ENCODE measurements at regions not wholly inside any gene's neighbourhood (a gene's known extent, or its start where the extent isn't known, plus 50 kb on each side); places are given as distances from the start of the nearest gene placed in this dataset.

DNA sequence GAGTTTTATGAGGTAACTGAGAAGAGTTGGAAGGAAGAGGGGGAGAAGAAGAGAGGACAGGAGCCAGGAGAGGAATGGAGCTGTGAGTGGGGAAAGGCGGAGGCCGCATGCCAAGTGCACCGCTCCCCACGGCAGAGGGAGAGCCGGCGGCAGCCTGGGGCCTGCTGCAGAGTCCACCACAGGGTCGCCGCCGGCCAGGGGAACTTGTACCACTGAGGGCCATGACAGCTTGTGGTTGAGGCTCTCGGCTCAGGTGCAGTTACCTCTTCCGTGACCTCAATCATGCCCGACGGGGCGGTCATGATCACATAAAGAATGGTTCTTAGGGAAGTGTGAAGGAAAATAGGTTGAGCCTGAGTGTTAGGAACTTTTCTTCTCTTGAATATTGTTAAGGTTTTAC, 325.0 kb downstream of the SNAPC1 start:
- ChIA-PET POLR2A (no interaction called here), CTCF (no interaction called here)
- H3K4me3 ChIP-seq (ENCODE audit: low read depth, low read length), result no peak overlapping the region
- DNase-seq (ENCODE audit: low read depth, low spot score), result no peak
- TF ChIP-seq, protein P1, sequence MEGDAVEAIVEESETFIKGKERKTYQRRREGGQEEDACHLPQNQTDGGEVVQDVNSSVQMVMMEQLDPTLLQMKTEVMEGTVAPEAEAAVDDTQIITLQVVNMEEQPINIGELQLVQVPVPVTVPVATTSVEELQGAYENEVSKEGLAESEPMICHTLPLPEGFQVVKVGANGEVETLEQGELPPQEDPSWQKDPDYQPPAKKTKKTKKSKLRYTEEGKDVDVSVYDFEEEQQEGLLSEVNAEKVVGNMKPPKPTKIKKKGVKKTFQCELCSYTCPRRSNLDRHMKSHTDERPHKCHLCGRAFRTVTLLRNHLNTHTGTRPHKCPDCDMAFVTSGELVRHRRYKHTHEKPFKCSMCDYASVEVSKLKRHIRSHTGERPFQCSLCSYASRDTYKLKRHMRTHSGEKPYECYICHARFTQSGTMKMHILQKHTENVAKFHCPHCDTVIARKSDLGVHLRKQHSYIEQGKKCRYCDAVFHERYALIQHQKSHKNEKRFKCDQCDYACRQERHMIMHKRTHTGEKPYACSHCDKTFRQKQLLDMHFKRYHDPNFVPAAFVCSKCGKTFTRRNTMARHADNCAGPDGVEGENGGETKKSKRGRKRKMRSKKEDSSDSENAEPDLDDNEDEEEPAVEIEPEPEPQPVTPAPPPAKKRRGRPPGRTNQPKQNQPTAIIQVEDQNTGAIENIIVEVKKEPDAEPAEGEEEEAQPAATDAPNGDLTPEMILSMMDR (IDR thresholded peaks at IDR 0.05; ENCODE audit: insufficient read depth, low read length, missing control alignments), result no peak

DNA sequence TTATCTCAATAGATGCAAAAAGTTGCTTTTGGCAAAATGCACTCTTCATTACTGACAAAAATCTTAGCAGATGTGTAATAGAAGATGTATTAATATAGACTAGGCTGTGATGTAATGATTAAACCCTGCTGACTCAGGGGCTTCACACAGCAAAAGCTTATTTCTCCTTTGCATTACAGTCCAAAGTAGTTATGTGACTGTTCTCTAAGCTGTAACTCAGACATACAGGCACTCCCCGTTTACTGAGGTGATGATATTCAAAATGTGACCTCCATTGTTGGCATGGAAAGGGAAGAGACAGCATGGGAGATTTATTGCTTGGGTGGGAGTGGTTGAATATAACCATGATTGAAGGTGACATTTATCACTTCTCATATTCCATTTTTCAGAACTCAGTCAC, 331.5 kb downstream of the SNAPC1 start:
- TF ChIP-seq, protein P1 (IDR thresholded peaks at IDR 0.05; ENCODE audit: insufficient read depth, low read length, missing control alignments), result no peak
- ChIA-PET CTCF (no interaction called here), POLR2A (no interaction called here)
- no peak overlapping the region for H3K4me3 ChIP-seq (ENCODE audit: low read depth, low read length)
- no peak for DNase-seq (ENCODE audit: low read depth, low spot score)

DNA sequence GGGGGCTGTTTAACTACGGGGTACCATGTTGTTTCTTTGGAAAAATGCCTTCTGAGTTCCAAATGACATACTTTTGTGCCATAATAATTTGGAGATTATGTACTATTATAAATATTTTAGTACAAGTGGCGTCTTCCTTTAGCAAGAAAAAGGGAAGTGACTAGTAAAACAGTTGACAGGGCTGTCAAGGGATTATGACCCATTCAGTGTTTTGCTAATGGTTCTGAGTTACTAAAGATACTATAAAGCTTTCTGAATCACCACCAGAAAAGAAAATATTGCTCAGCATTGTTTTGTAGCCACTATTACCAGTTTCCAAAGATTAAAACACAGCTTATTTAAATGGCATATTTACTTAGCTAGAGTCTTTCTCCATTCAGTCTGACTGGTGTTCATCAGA, 334.9 kb downstream of the SNAPC1 start:
- TF ChIP-seq, protein P1 (IDR thresholded peaks at IDR 0.05; ENCODE audit: insufficient read depth, low read length, missing control alignments), result no peak
- ChIA-PET POLR2A (no interaction called here), CTCF (interaction anchor here (1.5 to 2.0 kb wide), 2 partner anchors 29 to 172 kb away, joined by 4 to 5 read pairs; no protein-coding TSS in a partner anchor)

DNA sequence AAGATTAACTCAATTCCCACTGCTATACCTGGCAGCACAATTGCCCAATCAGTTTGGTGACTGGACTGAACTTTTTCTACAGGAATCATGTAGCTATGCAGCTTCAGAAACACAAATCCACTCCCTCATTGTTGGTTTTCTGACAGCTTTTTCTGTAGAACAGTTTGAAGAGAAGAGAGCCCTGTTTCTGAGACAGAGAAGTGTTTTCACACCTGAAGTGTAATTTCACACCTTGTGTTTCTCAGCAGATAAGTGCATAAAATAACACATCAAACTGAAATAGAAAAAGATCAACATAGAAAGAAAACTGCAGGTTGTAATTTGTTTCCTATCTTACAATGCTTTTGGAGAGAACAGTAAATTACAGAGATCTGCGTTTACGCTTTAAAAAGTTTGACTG, 335.6 kb downstream of the SNAPC1 start:
- ChIA-PET POLR2A (no interaction called here), CTCF (interaction anchor here (1.5 to 2.0 kb wide), 2 partner anchors 29 to 172 kb away, joined by 4 to 5 read pairs; no protein-coding TSS in a partner anchor)
- TF ChIP-seq, protein P1 (IDR thresholded peaks at IDR 0.05; ENCODE audit: insufficient read depth, low read length, missing control alignments), result no peak
- DNase-seq (ENCODE audit: low read depth, low spot score), result no peak
- H3K4me3 ChIP-seq (ENCODE audit: low read depth, low read length), result no peak overlapping the region

More for the DNA sequence above, 334.9 kb downstream of the SNAPC1 start:
- H3K4me3 ChIP-seq (ENCODE audit: low read depth, low read length), result no peak overlapping the region
- DNase-seq (ENCODE audit: low read depth, low spot score), result no peak

DNA sequence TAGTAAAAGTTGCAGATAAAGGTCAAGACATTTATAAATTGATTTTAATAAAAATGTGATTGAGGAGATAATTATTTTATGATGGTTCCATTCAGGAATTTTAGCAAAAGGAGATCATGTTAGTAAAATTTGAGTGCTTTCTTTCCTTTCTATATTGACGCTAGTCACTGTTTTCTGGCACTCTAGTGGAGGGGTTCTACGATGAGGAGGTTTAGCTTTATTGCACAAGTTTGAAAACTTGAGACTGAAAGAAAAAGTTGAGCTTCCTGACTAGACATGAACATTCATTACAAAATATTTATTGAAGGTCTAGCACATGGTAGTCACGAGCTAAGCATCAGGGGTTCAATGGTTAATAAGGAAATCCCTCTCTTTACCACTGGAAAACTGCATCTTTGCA, 336.1 kb downstream of the SNAPC1 start:
- POLR2A ChIA-PET, result no interaction called here
- TF ChIP-seq, protein P1 (IDR thresholded peaks at IDR 0.05; ENCODE audit: insufficient read depth, low read length, missing control alignments), result no peak
- no peak overlapping the region for H3K4me3 ChIP-seq (ENCODE audit: low read depth, low read length)
- DNase-seq (ENCODE audit: low read depth, low spot score), result no peak
- CTCF ChIA-PET, result interaction anchor here (1.2 to 1.5 kb wide), 2 partner anchors 28 to 173 kb away, joined by 3 to 4 read pairs; no protein-coding TSS in a partner anchor

DNA sequence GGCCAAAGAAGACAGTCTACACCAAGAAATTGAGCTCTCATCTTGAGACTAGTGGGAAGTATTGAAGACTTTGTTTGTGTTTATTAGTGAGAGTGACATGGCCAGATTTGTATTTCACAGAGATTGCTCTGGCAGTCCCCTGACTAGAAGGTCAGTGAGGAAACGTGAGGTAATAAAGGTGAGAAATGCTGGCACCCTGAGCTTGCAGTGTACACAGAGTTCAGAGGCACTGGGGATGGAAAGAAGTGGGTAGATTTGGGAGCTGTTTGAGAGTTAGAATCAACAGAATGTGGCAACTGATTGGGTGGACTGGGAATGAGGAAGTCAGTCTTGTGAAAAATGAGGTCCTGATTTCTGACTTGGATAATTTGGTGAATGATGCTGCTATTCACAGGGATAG, 336.9 kb downstream of the SNAPC1 start:
- POLR2A ChIA-PET, result no interaction called here
- TF ChIP-seq, protein P1 (IDR thresholded peaks at IDR 0.05; ENCODE audit: insufficient read depth, low read length, missing control alignments), result no peak
- H3K4me3 ChIP-seq (ENCODE audit: low read depth, low read length), result no peak overlapping the region
- DNase-seq (ENCODE audit: low read depth, low spot score), result no peak
- CTCF ChIA-PET, result interaction anchor here (1.2 kb wide), 1 partner anchor 27 kb away, joined by 3 read pairs; no protein-coding TSS in a partner anchor
